Vagina (tissue), 2 donors: ENCODE measurements at regions not wholly inside any gene's neighbourhood (a gene's known extent, or its start where the extent isn't known, plus 50 kb on each side); places are given as distances from the start of the nearest gene placed in this dataset.

Experiments
- CTCF ChIP-seq, 3 experiments: fragments of 450-650 bp in 2 of 3; fragments of 200-600 bp in 1 of 3; sonication (generic) in 1 of 3; IDR thresholded peaks; one replicate each; pipeline ENCODE4 v1.5.1; 2017 to 2019; ENCODE audit warnings: antibody characterized with exemption in 3 of 3, mild to moderate bottlenecking in 2 of 3, moderate library complexity in 2 of 3
- POLR2A ChIP-seq, 2 donors: fragments of 450-650 bp; IDR thresholded peaks; one replicate each; pipeline ENCODE4 v1.6.1; 2017; ENCODE audit warnings: antibody characterized with exemption in 2 of 2, mild to moderate bottlenecking in 2 of 2, moderate library complexity in 2 of 2

- no peak for TF ChIP-seq POLR2A (IDR thresholded peaks at IDR 0.05)
- TF ChIP-seq CTCF (IDR thresholded peaks at IDR 0.05) = no peak
These were observed 283.0 kb downstream of the MEIS1 start for GRCh38 chr2:66717973-66718372.
